GM21381 (cell line): ENCODE measurements at regions not wholly inside any gene's neighbourhood (a gene's known extent, or its start where the extent isn't known, plus 50 kb on each side); places are given as distances from the start of the nearest gene placed in this dataset.

Experiments used
- ATAC-seq: cut with Tn5 transposase; IDR thresholded peaks from one replicate; pipeline ENCODE4 v1.9.1; 2021; ENCODE audit warnings: mild to moderate bottlenecking, moderate library complexity; ENCODE audit not compliant: unreplicated experiment

GRCh38 chr4:81965911-81966310 is 407.9 kb downstream of the HNRNPD start:
- no peak for ATAC-seq

GRCh38 chr4:81965454-81965853 is 408.3 kb downstream of the HNRNPD start:
- no peak for ATAC-seq

GRCh38 chr4:81963763-81964020 is 410.1 kb downstream of the HNRNPD start:
- no peak for ATAC-seq

- ATAC-seq = no peak
Measured at GRCh38 chr4:81963015-81963762, 410.6 kb downstream of the HNRNPD start.

GRCh38 chr4:81960961-81961360 is 412.8 kb downstream of the HNRNPD start:
- ATAC-seq = no peak

GRCh38 chr4:81954271-81954670 is 419.5 kb downstream of the HNRNPD start:
- no peak for ATAC-seq

- ATAC-seq = no peak
Measured at GRCh38 chr4:81951891-81952455, 421.8 kb downstream of the HNRNPD start.

- no peak for ATAC-seq
Measured at GRCh38 chr4:81946996-81947395, 426.8 kb downstream of the HNRNPD start.

- ATAC-seq = no peak
Measured at GRCh38 chr4:81930506-81931238, 443.1 kb downstream of the HNRNPD start.

- no peak for ATAC-seq
Measured at GRCh38 chr4:81923140-81923539, 450.7 kb downstream of the HNRNPD start.

- no peak for ATAC-seq
Measured at GRCh38 chr4:81922313-81922712, 450.6 kb upstream of the RASGEF1B start.

GRCh38 chr4:81921751-81922159 is 450.0 kb upstream of the RASGEF1B start:
- no peak for ATAC-seq

GRCh38 chr4:81919810-81920209 is 448.1 kb upstream of the RASGEF1B start:
- ATAC-seq = no peak

- peak; percentile 81 for ATAC-seq
Measured at GRCh38 chr4:81919223-81919622, 447.5 kb upstream of the RASGEF1B start.

GRCh38 chr4:81915430-81915829 is 443.7 kb upstream of the RASGEF1B start:
- no peak for ATAC-seq

- peak; percentile 41 for ATAC-seq
Measured at GRCh38 chr4:81914623-81915022, 442.9 kb upstream of the RASGEF1B start.

GRCh38 chr4:81913427-81913879 is 441.7 kb upstream of the RASGEF1B start:
- peak; percentile 76 for ATAC-seq

GRCh38 chr4:81912376-81913030 is 440.8 kb upstream of the RASGEF1B start:
- ATAC-seq = no peak

- no peak for ATAC-seq
Measured at GRCh38 chr4:81906905-81907304, 435.2 kb upstream of the RASGEF1B start.

- ATAC-seq = peak; percentile 99
Measured at GRCh38 chr4:81905971-81906370, 434.3 kb upstream of the RASGEF1B start.

- no peak for ATAC-seq
Measured at GRCh38 chr4:81904121-81904520, 432.4 kb upstream of the RASGEF1B start.

GRCh38 chr4:81903212-81903611 is 431.5 kb upstream of the RASGEF1B start:
- no peak for ATAC-seq
